Loucy (cell line): ENCODE measurements at regions not wholly inside any gene's neighbourhood (a gene's known extent, or its start where the extent isn't known, plus 50 kb on each side); places are given as distances from the start of the nearest gene placed in this dataset.

Experiments
- H2AFZ ChIP-seq: fragments of 200-600 bp; sonication (generic); 2 replicates; pipeline ENCODE4 v1.6.0; 2016; ENCODE audit warnings: antibody characterized with exemption, mild to moderate bottlenecking, low read length, moderate library complexity
- H3F3A ChIP-seq: fragments of 200-600 bp; 2 replicates; pipeline ENCODE4 v1.6.0; 2016; ENCODE audit warnings: antibody characterized with exemption, low read depth, mild to moderate bottlenecking
- H3K27me3 ChIP-seq: fragments of 200-600 bp; sonication (generic); 2 replicates; pipeline ENCODE4 v1.6.1; 2014; ENCODE audit warnings: low read length, mild to moderate bottlenecking; ENCODE audit not compliant: insufficient read depth, poor library complexity, severe bottlenecking
- H3K36me3 ChIP-seq: fragments of 200-600 bp; sonication (generic); 2 replicates; pipeline ENCODE4 v1.6.1; 2016; ENCODE audit warnings: low read length; ENCODE audit not compliant: insufficient read depth
- H3K4me1 ChIP-seq: fragments of 200-600 bp; sonication (generic); 2 replicates; pipeline ENCODE4 v1.5.1; 2014; ENCODE audit warnings: low read length, mild to moderate bottlenecking; ENCODE audit not compliant: insufficient read depth, poor library complexity, severe bottlenecking
- H3K4me2 ChIP-seq: fragments of 200-600 bp; sonication (generic); 2 replicates; pipeline ENCODE4 v1.6.0; 2014; ENCODE audit warnings: antibody characterized with exemption, low read length, low read depth, mild to moderate bottlenecking; ENCODE audit not compliant: poor library complexity, severe bottlenecking
- H3K4me3 ChIP-seq: fragments of 200-600 bp; sonication (generic); 2 replicates; pipeline ENCODE4 v1.5.1; 2014; ENCODE audit warnings: low read length, mild to moderate bottlenecking, mixed read lengths; ENCODE audit not compliant: poor library complexity, severe bottlenecking
- H3K79me2 ChIP-seq: fragments of 200-600 bp; sonication (generic); 2 replicates; pipeline ENCODE4 v1.6.1; 2014; ENCODE audit warnings: low read length; ENCODE audit not compliant: insufficient read depth
- H3K9ac ChIP-seq: fragments of 200-600 bp; sonication (generic); 2 replicates; pipeline ENCODE4 v1.6.0; 2014; ENCODE audit warnings: mild to moderate bottlenecking, low read depth, low read length, moderate library complexity; ENCODE audit not compliant: poor library complexity, severe bottlenecking
- H3K9me2 ChIP-seq: fragments of 200-600 bp; sonication (generic); replicated peaks from 2 replicates; pipeline ENCODE4 v1.6.1; 2016; ENCODE audit warnings: low read depth, low read length, mixed read lengths
- H3K9me3 ChIP-seq: fragments of 200-600 bp; sonication (generic); 2 replicates; pipeline ENCODE4 v1.6.1; 2014; ENCODE audit warnings: mild to moderate bottlenecking, antibody characterized with exemption, low read length, low read depth; ENCODE audit not compliant: insufficient read depth
- H4K20me1 ChIP-seq: fragments of 200-600 bp; sonication (generic); 2 replicates; pipeline ENCODE4 v1.6.0; 2014; ENCODE audit warnings: antibody characterized with exemption, low read length, mild to moderate bottlenecking; ENCODE audit not compliant: insufficient read depth, poor library complexity, severe bottlenecking
- EZH2phosphoT487 ChIP-seq: fragments of 200-600 bp; IDR thresholded peaks from 2 replicates; pipeline ENCODE4 v1.6.1; 2018; ENCODE audit warnings: antibody characterized with exemption, mild to moderate bottlenecking, moderate library complexity, borderline replicate concordance
- TF ChIP-seq, protein P1 (sequence below): fragments of 200-600 bp; sonication (generic); conservative IDR thresholded peaks from 2 replicates; pipeline ENCODE4 v1.5.1; 2014; ENCODE audit warnings: mild to moderate bottlenecking, antibody characterized with exemption, low read length

DNA sequence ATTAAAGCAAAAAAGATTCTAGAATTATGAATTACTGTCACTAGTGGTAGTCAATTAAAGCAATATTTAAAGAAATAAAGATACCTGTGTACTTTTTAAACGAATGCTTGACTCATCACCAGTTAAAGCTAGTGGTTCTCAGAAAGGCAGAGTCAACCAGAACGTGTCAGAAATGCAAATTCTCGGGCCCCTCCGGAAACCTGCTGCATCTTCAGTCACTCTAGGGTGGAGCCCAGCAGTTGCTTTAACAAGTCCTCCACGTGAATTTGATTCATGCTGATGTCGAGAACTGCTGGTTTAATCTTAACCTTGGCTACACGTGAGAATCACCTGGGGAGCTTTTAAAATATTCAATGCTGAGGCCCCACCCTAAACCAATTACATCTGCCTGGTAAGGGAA is 169.8 kb upstream of the SDK2 start:
- Histone ChIP-seq H3K9me3 (no peaks in the 10 kb centered on the region; the same call in 1 of the 2 replicates), H3K4me1 (no peaks in the 10 kb centered on the region), H3K9ac (no peak overlapping the region), H4K20me1 (no peaks in the 10 kb centered on the region), H3F3A (no peaks in the 10 kb centered on the region), H3K4me2 (no peak overlapping the region), H3K79me2 (no peaks in the 10 kb centered on the region), H3K9me2 (no peaks in the 10 kb centered on the region), H3K4me3 (no peak overlapping the region), H2AFZ (no peak overlapping the region), H3K36me3 (no peaks in the 10 kb centered on the region), H3K27me3 (no peaks in the 10 kb centered on the region)
- TF ChIP-seq EZH2phosphoT487: no peak
- TF ChIP-seq, protein P1, sequence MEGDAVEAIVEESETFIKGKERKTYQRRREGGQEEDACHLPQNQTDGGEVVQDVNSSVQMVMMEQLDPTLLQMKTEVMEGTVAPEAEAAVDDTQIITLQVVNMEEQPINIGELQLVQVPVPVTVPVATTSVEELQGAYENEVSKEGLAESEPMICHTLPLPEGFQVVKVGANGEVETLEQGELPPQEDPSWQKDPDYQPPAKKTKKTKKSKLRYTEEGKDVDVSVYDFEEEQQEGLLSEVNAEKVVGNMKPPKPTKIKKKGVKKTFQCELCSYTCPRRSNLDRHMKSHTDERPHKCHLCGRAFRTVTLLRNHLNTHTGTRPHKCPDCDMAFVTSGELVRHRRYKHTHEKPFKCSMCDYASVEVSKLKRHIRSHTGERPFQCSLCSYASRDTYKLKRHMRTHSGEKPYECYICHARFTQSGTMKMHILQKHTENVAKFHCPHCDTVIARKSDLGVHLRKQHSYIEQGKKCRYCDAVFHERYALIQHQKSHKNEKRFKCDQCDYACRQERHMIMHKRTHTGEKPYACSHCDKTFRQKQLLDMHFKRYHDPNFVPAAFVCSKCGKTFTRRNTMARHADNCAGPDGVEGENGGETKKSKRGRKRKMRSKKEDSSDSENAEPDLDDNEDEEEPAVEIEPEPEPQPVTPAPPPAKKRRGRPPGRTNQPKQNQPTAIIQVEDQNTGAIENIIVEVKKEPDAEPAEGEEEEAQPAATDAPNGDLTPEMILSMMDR: no peak

- Histone ChIP-seq H3K27me3 (no peaks in the 10 kb centered on the region), H3K79me2 (no peaks in the 10 kb centered on the region), H3K4me3 (no peak overlapping the region), H3K4me1 (no peaks in the 10 kb centered on the region), H3K4me2 (no peak overlapping the region), H3F3A (no peaks in the 10 kb centered on the region), H4K20me1 (no peaks in the 10 kb centered on the region), H3K9ac (no peak overlapping the region), H3K9me2 (no peaks in the 10 kb centered on the region), H3K36me3 (no peaks in the 10 kb centered on the region), H2AFZ (no peak overlapping the region), H3K9me3 (no peaks in the 10 kb centered on the region; the same call in 1 of the 2 replicates)
- TF ChIP-seq, protein P1: no peak
- no peak for TF ChIP-seq EZH2phosphoT487
These were observed 171.2 kb upstream of the SDK2 start for GRCh38 chr17:73815474-73815873.

DNA sequence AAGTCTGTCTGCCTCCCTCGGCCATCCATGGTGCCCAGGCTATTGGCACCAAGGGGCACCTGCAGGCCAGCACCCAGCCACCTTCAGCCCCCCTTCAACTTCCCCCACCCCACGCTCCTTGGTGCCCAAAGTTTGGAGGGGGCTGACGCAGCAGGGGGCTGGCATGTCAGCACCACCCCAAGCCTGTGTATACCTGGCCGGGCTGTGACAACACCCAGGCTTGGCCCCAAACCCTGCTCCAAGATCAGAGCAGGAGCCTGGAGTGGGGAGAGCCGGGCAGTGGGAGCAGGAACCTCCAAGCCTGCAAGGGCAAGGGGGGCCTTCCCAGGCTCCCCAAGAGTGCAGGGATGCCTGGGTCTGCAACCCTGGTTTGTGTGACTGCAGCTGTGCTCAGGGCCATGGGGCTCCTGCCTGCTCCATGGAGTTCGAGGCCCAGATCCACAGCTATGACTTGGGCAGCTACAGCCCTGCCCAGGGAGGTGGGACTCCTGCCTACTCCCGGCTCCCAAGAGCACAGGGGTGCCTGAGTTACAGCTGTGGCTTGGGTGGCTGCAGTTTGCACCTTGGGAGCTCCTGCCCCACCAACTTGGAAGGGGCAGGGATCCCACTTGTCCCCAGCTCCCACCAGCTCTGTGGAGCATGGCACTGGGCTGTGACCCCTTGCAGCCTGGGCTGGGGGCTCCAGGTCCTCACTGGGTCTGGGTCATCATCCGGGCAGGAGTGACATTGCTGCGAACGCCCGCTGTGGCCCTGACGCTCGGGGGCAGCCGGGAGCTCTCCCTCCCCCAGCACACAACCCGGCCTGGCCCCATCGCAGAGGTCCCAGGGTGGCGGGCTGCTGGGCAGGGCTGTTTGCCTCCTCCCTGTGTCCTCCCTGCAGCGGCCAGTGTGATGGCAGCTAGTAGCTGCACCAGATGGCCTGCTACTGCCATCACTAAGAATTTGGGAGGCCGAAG is 175.5 kb upstream of the SDK2 start:
- Histone ChIP-seq H3K27me3 (no peaks in the 10 kb centered on the region), H3F3A (no peaks in the 10 kb centered on the region), H4K20me1 (no peaks in the 10 kb centered on the region), H3K9me3 (no peaks in the 10 kb centered on the region; the same call in 1 of the 2 replicates), H2AFZ (no peak overlapping the region), H3K79me2 (no peaks in the 10 kb centered on the region), H3K4me1 (no peaks in the 10 kb centered on the region), H3K4me3 (no peak overlapping the region), H3K9ac (no peak overlapping the region), H3K9me2 (no peaks in the 10 kb centered on the region), H3K4me2 (no peak overlapping the region), H3K36me3 (no peaks in the 10 kb centered on the region)
- TF ChIP-seq, protein P1: no peak
- TF ChIP-seq EZH2phosphoT487: no peak
